ENCODE measurements at regions not wholly inside any gene's neighbourhood (a gene's known extent, or its start where the extent isn't known, plus 50 kb on each side); places are given as distances from the start of the nearest gene placed in this dataset.

DNA sequence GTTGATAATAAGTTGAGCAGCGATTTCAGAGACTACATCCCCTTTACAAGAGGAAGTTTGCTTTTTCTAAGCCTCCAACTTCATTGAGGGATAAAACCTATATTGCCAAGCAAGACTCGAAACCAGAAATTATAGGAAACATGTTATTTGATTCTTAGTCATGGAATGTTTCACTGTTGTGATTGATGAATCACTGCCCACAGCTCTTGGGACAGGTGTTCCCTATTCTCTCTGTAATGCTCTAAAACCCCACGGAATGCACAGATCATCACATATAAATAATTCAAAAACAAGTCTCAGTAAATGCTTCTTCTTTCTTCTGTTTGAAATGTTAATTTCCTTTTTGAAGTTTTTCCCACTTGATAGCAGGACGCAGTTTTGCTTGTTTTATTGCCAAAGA lies 809.5 kb upstream of the GOT2 start:
- TF ChIP-seq, protein P1, sequence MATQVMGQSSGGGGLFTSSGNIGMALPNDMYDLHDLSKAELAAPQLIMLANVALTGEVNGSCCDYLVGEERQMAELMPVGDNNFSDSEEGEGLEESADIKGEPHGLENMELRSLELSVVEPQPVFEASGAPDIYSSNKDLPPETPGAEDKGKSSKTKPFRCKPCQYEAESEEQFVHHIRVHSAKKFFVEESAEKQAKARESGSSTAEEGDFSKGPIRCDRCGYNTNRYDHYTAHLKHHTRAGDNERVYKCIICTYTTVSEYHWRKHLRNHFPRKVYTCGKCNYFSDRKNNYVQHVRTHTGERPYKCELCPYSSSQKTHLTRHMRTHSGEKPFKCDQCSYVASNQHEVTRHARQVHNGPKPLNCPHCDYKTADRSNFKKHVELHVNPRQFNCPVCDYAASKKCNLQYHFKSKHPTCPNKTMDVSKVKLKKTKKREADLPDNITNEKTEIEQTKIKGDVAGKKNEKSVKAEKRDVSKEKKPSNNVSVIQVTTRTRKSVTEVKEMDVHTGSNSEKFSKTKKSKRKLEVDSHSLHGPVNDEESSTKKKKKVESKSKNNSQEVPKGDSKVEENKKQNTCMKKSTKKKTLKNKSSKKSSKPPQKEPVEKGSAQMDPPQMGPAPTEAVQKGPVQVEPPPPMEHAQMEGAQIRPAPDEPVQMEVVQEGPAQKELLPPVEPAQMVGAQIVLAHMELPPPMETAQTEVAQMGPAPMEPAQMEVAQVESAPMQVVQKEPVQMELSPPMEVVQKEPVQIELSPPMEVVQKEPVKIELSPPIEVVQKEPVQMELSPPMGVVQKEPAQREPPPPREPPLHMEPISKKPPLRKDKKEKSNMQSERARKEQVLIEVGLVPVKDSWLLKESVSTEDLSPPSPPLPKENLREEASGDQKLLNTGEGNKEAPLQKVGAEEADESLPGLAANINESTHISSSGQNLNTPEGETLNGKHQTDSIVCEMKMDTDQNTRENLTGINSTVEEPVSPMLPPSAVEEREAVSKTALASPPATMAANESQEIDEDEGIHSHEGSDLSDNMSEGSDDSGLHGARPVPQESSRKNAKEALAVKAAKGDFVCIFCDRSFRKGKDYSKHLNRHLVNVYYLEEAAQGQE (IDR thresholded peaks at IDR 0.05; ENCODE audit: insufficient read depth in 1 of 2, low read depth in 2 of 2, low read length in 2 of 2) = no peak
- TF ChIP-seq FOXP2 (optimal IDR thresholded peaks at IDR 0.05; ENCODE audit: borderline replicate concordance, extremely low read depth, extremely low read length, insufficient read depth) (no peak), TAF1 (IDR thresholded peaks at IDR 0.05; ENCODE audit: borderline replicate concordance, insufficient read depth, low read length) (no peak), POLR2AphosphoS5 (IDR thresholded peaks at IDR 0.05; ENCODE audit: low read depth, low read length) (no peak), SIN3A (IDR thresholded peaks at IDR 0.05; ENCODE audit: borderline replicate concordance, insufficient read depth, low read length) (no peak)

DNA sequence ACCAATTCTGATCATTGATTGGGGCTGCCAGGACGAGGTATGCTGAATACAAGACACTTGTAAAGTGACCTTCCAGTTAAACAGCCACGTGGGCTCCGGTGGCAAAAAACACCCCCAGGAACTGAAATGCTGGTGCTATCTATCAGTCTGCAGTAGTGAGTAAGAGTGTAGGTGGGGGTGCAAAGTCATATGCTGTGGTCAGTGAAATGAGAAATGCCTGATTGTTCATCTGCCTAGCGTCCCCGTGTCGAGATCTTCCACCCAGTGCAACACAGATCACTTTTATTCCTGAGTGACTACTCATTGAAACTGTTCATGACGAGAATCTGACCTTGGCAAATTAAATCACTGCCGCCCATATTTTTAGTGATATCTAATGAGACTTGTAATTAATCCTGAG lies 806.5 kb upstream of the GOT2 start:
- TF ChIP-seq POLR2AphosphoS5 (IDR thresholded peaks at IDR 0.05; ENCODE audit: low read depth, low read length) = no peak

DNA sequence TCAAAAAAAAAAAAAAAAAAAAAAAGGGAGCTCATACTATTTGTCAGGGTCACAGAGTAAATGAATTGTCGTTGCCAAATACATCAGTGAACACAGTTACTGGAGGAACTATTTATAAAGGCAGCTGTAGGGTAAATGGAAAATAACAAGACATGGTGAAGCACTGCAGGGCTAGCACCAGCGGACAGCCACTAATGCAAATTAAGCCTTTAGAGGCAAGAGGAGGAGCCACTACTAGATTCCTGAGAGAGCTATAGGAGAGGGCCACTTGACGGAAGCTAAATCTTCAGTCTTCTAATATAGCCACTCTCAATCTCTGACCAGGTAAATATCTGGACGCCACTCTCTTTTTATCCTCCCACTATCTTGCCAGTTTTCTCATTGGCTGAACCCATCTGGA lies 801.2 kb upstream of the GOT2 start:
- no peak for TF ChIP-seq SIN3A (IDR thresholded peaks at IDR 0.05; ENCODE audit: borderline replicate concordance, insufficient read depth, low read length)
- no peak for TF ChIP-seq TAF1 (IDR thresholded peaks at IDR 0.05; ENCODE audit: borderline replicate concordance, insufficient read depth, low read length)
- TF ChIP-seq, protein P1 (IDR thresholded peaks at IDR 0.05; ENCODE audit: insufficient read depth in 1 of 2, low read depth in 2 of 2, low read length in 2 of 2) = no peak
- TF ChIP-seq POLR2AphosphoS5 (IDR thresholded peaks at IDR 0.05; ENCODE audit: low read depth, low read length) = no peak
- no peak for TF ChIP-seq FOXP2 (optimal IDR thresholded peaks at IDR 0.05; ENCODE audit: borderline replicate concordance, extremely low read depth, extremely low read length, insufficient read depth)

DNA sequence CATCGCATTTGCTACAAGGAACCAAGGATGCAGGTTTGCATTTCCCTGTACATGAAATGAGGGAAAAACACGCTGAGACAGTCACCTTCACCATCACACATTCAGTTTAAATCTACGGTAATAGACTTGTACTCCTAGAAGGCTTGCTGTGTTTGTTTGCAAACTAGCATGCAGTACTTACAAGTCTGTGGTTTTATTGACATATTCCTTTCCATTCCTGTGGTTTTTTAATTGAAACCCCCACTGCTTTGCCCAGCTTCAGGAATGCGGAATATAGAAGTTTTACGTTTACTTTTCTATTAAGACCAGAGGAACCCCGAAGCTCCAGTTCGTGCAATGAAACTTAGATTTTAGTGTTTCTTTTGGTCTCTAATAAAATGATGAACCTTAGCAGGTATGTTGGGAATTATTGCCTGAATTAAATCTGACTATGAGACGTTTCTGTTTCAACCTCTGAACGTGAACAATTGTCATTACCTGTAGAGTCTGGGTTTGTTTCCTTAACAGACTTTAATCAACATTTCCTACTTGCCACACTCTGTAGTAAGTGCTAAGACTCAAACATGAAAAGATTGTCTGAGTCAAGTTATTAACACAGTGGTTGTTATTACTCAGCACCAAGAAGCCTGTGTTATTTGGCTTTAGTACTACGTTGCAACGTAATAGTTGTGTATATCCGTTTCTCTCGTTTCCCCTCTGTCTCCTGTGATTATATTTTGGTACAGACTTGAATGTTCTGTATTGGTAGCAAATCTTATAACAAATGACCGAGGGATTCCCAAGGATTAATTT lies 793.3 kb upstream of the GOT2 start:
- TF ChIP-seq POLR2AphosphoS5 (IDR thresholded peaks at IDR 0.05; ENCODE audit: low read depth, low read length) = no peak
- TF ChIP-seq SIN3A (IDR thresholded peaks at IDR 0.05; ENCODE audit: borderline replicate concordance, insufficient read depth, low read length) = no peak
- no peak for TF ChIP-seq FOXP2 (optimal IDR thresholded peaks at IDR 0.05; ENCODE audit: borderline replicate concordance, extremely low read depth, extremely low read length, insufficient read depth)
- TF ChIP-seq, protein P1 (IDR thresholded peaks at IDR 0.05; ENCODE audit: insufficient read depth in 1 of 2, low read depth in 2 of 2, low read length in 2 of 2) = no peak

DNA sequence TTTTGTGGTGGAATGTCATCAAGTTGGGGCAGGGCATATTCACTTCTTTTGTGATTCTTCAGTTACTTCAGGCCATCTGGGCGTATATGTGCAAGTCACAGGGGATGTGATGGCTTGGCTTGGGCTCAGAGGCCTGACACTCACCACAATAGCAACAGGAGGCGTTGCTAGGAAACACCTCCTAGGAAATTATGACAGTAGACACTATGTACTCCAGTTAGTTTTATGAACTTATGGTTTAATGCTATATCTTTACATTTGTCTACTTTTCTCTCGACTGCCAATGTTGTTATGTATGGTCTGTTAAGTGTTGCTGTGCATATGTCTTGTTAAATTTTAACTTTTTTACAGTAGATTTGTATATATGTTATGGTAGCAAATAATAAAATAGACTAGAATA lies 788.7 kb upstream of the GOT2 start:
- TF ChIP-seq TAF1 (IDR thresholded peaks at IDR 0.05; ENCODE audit: borderline replicate concordance, insufficient read depth, low read length) = no peak

DNA sequence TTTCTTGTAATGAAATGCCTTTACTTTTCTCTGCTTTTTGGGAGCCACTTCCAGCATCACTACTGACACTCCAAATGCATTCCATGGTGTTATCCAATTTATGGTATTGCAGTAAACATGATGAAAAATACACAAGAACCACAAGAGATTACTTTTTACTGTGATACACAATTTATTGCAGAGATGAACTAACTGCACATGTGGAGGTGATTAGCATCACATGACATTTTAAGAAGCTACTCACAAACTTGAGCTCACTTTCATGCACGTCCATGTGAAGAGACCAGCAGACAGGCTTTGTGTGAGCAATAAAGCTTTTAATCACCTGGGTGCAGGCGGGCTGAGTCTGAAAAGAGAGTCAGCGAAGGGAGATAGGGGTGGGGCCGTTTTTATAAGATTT lies 780.5 kb upstream of the GOT2 start:
- no peak for TF ChIP-seq TAF1 (IDR thresholded peaks at IDR 0.05; ENCODE audit: borderline replicate concordance, insufficient read depth, low read length)
- TF ChIP-seq POLR2AphosphoS5 (IDR thresholded peaks at IDR 0.05; ENCODE audit: low read depth, low read length) = no peak
- no peak for TF ChIP-seq SIN3A (IDR thresholded peaks at IDR 0.05; ENCODE audit: borderline replicate concordance, insufficient read depth, low read length)
- TF ChIP-seq FOXP2 (optimal IDR thresholded peaks at IDR 0.05; ENCODE audit: borderline replicate concordance, extremely low read depth, extremely low read length, insufficient read depth) = no peak
- TF ChIP-seq, protein P1 (IDR thresholded peaks at IDR 0.05; ENCODE audit: insufficient read depth in 1 of 2, low read depth in 2 of 2, low read length in 2 of 2) = no peak

Data from PFSK-1 (cell line).